ENCODE measurements at regions not wholly inside any gene's neighbourhood (a gene's known extent, or its start where the extent isn't known, plus 50 kb on each side); places are given as distances from the start of the nearest gene placed in this dataset.

GRCh38 chr6:43950731-43951062 lies 176.6 kb downstream of the MRPL14 start:
- Mint-ChIP-seq H3K4me3 (no peak overlapping the region), H3K27ac (no peak overlapping the region), H3K9me3 (peaks cover 11% of the 10 kb centered on the region), H3K4me1 (ENCODE audit: low read depth) (no peaks in the 10 kb centered on the region), H3K36me3 (ENCODE audit: low read depth) (no peaks in the 10 kb centered on the region), H3K27me3 (ENCODE audit: low read depth) (peaks cover 10% of the 10 kb centered on the region)
- no peak for DNase-seq (ENCODE audit: low spot score)

DNA sequence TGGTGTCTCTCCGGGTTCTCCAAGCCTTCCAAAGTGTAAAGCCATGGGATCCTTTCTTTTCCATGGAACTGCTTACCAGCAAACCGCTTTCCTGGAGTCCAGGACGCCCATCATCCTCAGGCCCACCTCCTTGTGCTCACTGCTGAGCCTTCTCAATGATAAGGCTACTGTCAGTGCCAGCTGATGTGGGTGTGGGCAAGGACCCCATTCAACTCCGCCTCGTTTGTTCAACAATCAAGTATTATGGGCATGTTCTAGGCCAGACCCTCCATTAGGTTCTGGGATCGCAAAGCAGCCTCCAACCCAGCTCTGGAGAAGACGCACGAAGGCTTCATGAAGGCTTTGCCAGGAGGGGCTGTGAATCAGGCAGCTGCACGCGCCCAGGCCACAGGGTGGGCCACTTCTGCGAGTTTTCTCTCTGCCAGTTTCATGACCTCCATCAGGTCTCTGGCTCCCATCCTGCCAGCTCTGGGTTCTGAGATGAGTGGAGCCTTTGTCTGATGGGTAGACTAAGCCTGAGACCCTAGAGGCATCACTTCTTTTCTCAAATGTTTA lies 177.1 kb downstream of the MRPL14 start:
- no peak for DNase-seq (ENCODE audit: low spot score)
- Mint-ChIP-seq H3K27me3 (ENCODE audit: low read depth) (peaks cover 8% of the 10 kb centered on the region), H3K4me3 (no peak overlapping the region), H3K27ac (no peak overlapping the region), H3K36me3 (ENCODE audit: low read depth) (no peaks in the 10 kb centered on the region), H3K4me1 (ENCODE audit: low read depth) (no peaks in the 10 kb centered on the region), H3K9me3 (peaks cover 16% of the 10 kb centered on the region)

DNA sequence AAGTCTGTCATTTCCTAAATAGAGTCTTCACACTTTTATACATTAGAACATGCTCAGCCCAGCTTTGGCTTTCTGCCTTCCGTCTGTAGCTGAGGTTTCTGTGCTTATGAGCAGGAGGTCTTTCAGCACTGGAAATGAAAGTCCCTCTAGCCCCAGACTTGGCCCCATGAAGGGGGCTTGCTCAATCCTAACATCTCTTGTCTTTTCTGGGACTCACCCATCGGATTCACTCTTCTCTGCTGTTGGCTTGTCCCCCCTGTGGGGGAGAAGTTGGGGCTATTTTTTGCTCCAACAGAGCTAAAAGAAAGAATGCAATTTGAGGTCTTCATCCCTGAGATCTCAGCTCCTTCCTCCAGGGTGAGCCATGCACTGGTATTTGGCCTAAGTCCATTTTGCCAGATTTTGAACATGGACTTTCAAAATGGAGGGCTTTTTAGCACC lies 177.7 kb downstream of the MRPL14 start:
- no peaks in the 10 kb centered on the region for H3K36me3 Mint-ChIP-seq (ENCODE audit: low read depth)
- no peak overlapping the region for H3K27ac Mint-ChIP-seq
- DNase-seq (ENCODE audit: low spot score) = no peak
- H3K9me3 Mint-ChIP-seq = peaks cover 21% of the 10 kb centered on the region
- peaks cover 8% of the 10 kb centered on the region for H3K27me3 Mint-ChIP-seq (ENCODE audit: low read depth)
- no peaks in the 10 kb centered on the region for H3K4me1 Mint-ChIP-seq (ENCODE audit: low read depth)
- no peak overlapping the region for H3K4me3 Mint-ChIP-seq

DNA sequence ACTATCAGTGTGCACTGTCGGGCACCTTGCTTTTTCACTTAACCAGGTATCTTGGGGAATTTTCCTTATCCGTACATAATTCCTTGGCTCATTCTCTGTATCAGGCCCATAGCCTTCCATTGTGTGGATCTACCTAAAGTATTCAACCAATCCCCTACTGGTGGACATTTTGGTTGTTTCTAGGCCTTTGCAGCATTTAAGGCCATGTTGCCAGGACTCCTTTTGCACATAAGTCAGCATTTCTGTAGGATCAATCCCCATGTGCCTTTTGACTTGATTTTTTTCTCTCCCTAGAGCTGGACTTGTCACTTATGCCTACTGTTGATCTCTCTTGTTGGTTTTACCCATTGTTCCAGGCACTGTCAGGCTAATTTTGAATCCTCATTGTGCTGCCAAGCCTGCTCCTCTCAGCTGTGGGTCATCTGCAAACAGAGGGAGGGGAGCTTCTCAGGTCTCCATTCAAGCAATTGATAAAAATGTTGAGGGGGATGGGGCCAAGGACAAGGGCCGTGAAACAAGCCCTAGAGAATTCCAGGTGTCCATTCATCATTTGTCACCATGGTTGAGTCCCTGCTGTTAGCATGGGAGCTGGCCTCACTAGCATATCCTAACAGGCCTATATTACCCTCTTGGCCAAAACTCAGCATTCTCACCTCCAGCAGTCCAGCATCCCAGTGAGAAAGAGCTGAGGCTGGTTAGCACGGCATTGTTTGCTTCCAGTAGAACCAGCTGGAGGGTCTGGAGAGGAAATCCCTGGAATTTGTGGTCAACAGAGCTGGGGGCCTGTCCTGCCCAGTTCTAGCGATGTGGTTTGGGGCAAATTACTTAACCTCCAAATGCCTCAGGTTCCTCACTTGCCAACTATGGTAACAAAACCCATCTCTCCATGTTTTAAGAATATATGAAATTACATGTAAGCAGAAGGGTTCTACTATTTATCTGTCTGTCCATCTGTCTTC lies 178.4 kb downstream of the MRPL14 start:
- H3K36me3 Mint-ChIP-seq (ENCODE audit: low read depth) = no peaks in the 10 kb centered on the region
- peaks cover 8% of the 10 kb centered on the region for H3K27me3 Mint-ChIP-seq (ENCODE audit: low read depth)
- H3K9me3 Mint-ChIP-seq = peaks cover 23% of the 10 kb centered on the region
- no peak overlapping the region for H3K27ac Mint-ChIP-seq
- no peak for DNase-seq (ENCODE audit: low spot score)
- no peaks in the 10 kb centered on the region for H3K4me1 Mint-ChIP-seq (ENCODE audit: low read depth)
- no peak overlapping the region for H3K4me3 Mint-ChIP-seq

- Mint-ChIP-seq H3K4me1 (ENCODE audit: low read depth) (no peaks in the 10 kb centered on the region), H3K27ac (no peak overlapping the region), H3K36me3 (ENCODE audit: low read depth) (no peaks in the 10 kb centered on the region), H3K9me3 (peaks cover 23% of the 10 kb centered on the region), H3K27me3 (ENCODE audit: low read depth) (peaks cover 8% of the 10 kb centered on the region), H3K4me3 (no peak overlapping the region)
- DNase-seq (ENCODE audit: low spot score) = no peak
Observed at GRCh38 chr6:43947860-43948259, 177.8 kb downstream of the VEGFA start.

- Mint-ChIP-seq H3K4me1 (ENCODE audit: low read depth) (no peaks in the 10 kb centered on the region), H3K9me3 (peaks cover 23% of the 10 kb centered on the region), H3K27ac (no peak overlapping the region), H3K4me3 (no peak overlapping the region), H3K27me3 (ENCODE audit: low read depth) (peaks cover 6% of the 10 kb centered on the region), H3K36me3 (ENCODE audit: low read depth) (no peaks in the 10 kb centered on the region)
- no peak for DNase-seq (ENCODE audit: low spot score)
Observed at GRCh38 chr6:43946641-43947363, 176.8 kb downstream of the VEGFA start.

DNA sequence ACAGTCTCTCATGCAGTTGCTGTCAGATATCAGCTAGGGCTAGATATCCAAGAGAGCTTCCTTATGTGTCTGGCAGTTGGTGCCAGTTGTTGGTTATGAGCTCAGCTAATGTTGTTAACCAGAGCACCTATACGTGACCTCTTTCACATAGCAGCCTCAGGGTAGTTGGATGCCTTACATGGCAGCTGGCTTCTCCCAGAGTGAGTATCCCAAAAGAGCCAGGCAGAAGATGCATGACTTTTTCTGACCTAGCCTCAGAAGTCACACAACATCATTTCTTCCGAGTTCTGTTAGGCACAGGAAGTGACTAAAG lies 175.7 kb downstream of the VEGFA start:
- Mint-ChIP-seq H3K27ac (no peak overlapping the region), H3K9me3 (peaks cover 23% of the 10 kb centered on the region), H3K4me1 (ENCODE audit: low read depth) (no peaks in the 10 kb centered on the region), H3K27me3 (ENCODE audit: low read depth) (peaks cover 6% of the 10 kb centered on the region), H3K4me3 (no peak overlapping the region), H3K36me3 (ENCODE audit: low read depth) (no peaks in the 10 kb centered on the region)
- no peak for DNase-seq (ENCODE audit: low spot score)

DNA sequence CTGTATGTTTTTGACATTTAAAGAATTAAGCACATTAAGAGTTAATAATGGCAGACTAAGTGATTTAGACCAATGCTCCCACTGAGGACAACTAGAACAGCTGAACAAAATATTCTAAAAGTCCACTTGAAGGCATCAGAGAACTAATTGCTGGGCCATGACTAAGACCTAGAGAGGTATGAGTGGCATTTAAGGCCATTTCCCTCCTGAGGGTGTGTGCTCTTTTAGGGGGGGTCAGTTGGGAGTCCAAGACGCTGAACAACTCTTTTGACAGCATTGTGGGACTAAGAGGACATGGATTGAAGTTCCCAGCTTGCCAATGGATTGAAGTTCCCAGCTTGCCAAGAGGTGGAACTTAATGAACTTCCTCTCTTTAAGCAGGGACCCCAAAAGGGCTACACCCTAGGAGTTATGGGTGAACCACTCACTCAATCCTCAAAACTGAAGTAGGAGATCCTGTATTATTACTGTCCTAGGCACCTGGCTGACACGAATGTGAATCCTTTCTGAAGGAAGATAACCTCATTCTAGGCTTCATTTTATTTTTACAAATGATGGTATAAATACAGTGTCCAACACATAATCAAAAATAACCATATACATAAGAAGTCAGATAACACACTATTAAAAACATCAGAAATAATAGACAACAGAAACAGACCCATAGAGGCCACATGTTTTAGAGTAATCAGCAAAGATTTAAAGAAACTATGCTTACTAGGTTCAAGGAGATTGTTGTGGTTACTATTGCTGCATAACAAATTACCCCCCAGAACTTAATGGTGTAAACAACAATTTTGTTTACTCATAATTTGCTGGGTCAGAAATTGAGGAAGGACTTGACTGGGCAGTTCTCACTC lies 175.1 kb downstream of the VEGFA start:
- Mint-ChIP-seq H3K9me3 (peaks cover 23% of the 10 kb centered on the region), H3K36me3 (ENCODE audit: low read depth) (no peaks in the 10 kb centered on the region), H3K4me1 (ENCODE audit: low read depth) (no peaks in the 10 kb centered on the region), H3K27ac (no peak overlapping the region), H3K4me3 (no peak overlapping the region), H3K27me3 (ENCODE audit: low read depth) (peaks cover 6% of the 10 kb centered on the region)
- no peak for DNase-seq (ENCODE audit: low spot score)

GRCh38 chr6:43943781-43944250 lies 173.8 kb downstream of the VEGFA start:
- no peak for DNase-seq (ENCODE audit: low spot score)
- no peak overlapping the region for H3K27ac Mint-ChIP-seq
- H3K27me3 Mint-ChIP-seq (ENCODE audit: low read depth) = peaks cover 7% of the 10 kb centered on the region
- peaks cover 23% of the 10 kb centered on the region for H3K9me3 Mint-ChIP-seq
- H3K4me1 Mint-ChIP-seq (ENCODE audit: low read depth) = no peaks in the 10 kb centered on the region
- no peaks in the 10 kb centered on the region for H3K36me3 Mint-ChIP-seq (ENCODE audit: low read depth)
- H3K4me3 Mint-ChIP-seq = no peak overlapping the region

- H3K36me3 Mint-ChIP-seq (ENCODE audit: low read depth) = no peaks in the 10 kb centered on the region
- H3K27ac Mint-ChIP-seq = no peak overlapping the region
- no peaks in the 10 kb centered on the region for H3K4me1 Mint-ChIP-seq (ENCODE audit: low read depth)
- H3K27me3 Mint-ChIP-seq (ENCODE audit: low read depth) = peaks cover 9% of the 10 kb centered on the region
- H3K9me3 Mint-ChIP-seq = peaks cover 23% of the 10 kb centered on the region
- H3K4me3 Mint-ChIP-seq = no peak overlapping the region
- no peak for DNase-seq (ENCODE audit: low spot score)
Observed at GRCh38 chr6:43943099-43943766, 173.2 kb downstream of the VEGFA start.

GRCh38 chr6:43942616-43943015 lies 172.6 kb downstream of the VEGFA start:
- Mint-ChIP-seq H3K9me3 (peaks cover 23% of the 10 kb centered on the region), H3K4me3 (no peak overlapping the region), H3K27ac (no peak overlapping the region), H3K27me3 (ENCODE audit: low read depth) (peaks cover 9% of the 10 kb centered on the region), H3K4me1 (ENCODE audit: low read depth) (no peaks in the 10 kb centered on the region), H3K36me3 (ENCODE audit: low read depth) (no peaks in the 10 kb centered on the region)
- DNase-seq (ENCODE audit: low spot score) = no peak

DNA sequence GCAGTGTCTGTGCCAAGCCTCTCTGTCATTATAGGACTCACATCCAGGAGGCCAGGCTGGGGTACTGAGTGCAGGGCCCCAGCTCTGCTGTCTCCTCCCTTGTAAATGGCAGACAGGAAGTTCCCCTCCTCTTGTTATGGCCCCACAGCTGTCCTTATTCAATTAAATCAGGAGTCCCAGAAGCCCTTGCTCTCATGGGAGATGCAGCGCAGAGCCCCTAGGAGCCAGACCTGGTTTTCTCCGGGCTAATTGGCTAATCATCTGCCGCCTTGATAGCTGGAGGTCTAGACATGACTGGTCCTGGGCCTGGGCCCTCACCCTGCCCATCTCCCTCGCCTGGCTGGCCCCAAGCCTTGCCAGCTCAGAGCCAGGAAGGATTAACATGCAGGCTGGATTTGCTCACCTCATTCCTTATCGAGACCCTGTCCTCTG lies 172.0 kb downstream of the VEGFA start:
- DNase-seq (ENCODE audit: low spot score) = no peak
- Mint-ChIP-seq H3K4me3 (no peak overlapping the region), H3K36me3 (ENCODE audit: low read depth) (no peaks in the 10 kb centered on the region), H3K4me1 (ENCODE audit: low read depth) (no peaks in the 10 kb centered on the region), H3K27ac (no peak overlapping the region), H3K9me3 (peaks cover 23% of the 10 kb centered on the region), H3K27me3 (ENCODE audit: low read depth) (peaks cover 9% of the 10 kb centered on the region)

DNA sequence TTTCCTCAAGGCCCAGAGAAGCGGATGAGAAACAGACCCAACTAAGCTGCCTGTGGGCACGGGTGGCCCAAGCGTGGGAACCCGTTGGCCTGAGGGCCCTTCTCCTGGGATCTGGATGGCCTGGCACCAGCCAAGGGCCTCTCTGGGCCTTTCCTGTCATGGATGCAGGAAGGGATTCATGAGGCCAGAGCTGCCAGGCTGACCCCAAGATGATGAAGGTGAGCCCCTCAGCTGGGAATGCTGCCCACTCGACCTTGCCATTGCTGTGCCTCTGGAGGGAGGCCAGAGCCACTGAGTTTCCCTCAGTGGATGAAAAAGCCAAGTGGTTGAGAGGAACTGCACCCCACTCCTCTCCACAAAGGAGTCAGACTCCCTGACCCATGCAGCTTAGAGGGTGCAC lies 171.2 kb downstream of the VEGFA start:
- Mint-ChIP-seq H3K4me1 (ENCODE audit: low read depth) (no peaks in the 10 kb centered on the region), H3K36me3 (ENCODE audit: low read depth) (no peaks in the 10 kb centered on the region), H3K27me3 (ENCODE audit: low read depth) (peaks cover 3% of the 10 kb centered on the region), H3K9me3 (peaks cover 16% of the 10 kb centered on the region), H3K27ac (no peak overlapping the region), H3K4me3 (no peak overlapping the region)
- no peak for DNase-seq (ENCODE audit: low spot score)
